GM23338 (cell line): ENCODE measurements at regions not wholly inside any gene's neighbourhood (a gene's known extent, or its start where the extent isn't known, plus 50 kb on each side); places are given as distances from the start of the nearest gene placed in this dataset.

Source experiments
- ATAC-seq: fragments of 200-7000 bp; cut with Tn5 transposase; 3 replicates; pipeline ENCODE4 v1.9.1; 2020
- DNase-seq: peaks from one replicate; pipeline ENCODE4 v3.0.0-alpha.2; 2015; ENCODE audit warnings: low spot score
- H2AFZ ChIP-seq: fragments of 200-600 bp; sonication (generic); 2 replicates; pipeline ENCODE4 v1.8.0; 2016; ENCODE audit warnings: antibody characterized with exemption, mild to moderate bottlenecking, moderate library complexity
- H3F3A ChIP-seq: fragments of 200-600 bp; sonication (generic); replicated peaks from 2 replicates; pipeline ENCODE4 v1.8.0; 2017; ENCODE audit warnings: antibody characterized with exemption, mixed run types, low read depth
- H3K27ac ChIP-seq: fragments of 200-600 bp; sonication (generic); 2 replicates; pipeline ENCODE4 v1.6.1; 2016; ENCODE audit warnings: low read depth
- H3K27me3 ChIP-seq: fragments of 200-600 bp; sonication (generic); 2 replicates; pipeline ENCODE4 v1.8.0; 2016; ENCODE audit warnings: mild to moderate bottlenecking, mixed run types, moderate library complexity; ENCODE audit not compliant: insufficient read depth
- H3K36me3 ChIP-seq: fragments of 200-600 bp; sonication (generic); 2 replicates; pipeline ENCODE4 v1.8.0; 2016; ENCODE audit warnings: mild to moderate bottlenecking; ENCODE audit not compliant: insufficient read depth
- H3K4me1 ChIP-seq: fragments of 200-600 bp; sonication (generic); 2 replicates; pipeline ENCODE4 v1.8.0; 2016; ENCODE audit warnings: mild to moderate bottlenecking, moderate library complexity; ENCODE audit not compliant: insufficient read depth
- H3K4me2 ChIP-seq: fragments of 200-600 bp; sonication (generic); 2 replicates; pipeline ENCODE4 v1.7.1; 2017; ENCODE audit warnings: mixed run types
- H3K4me3 ChIP-seq: fragments of 200-600 bp; sonication (generic); 2 replicates; pipeline ENCODE4 v1.6.1; 2016; ENCODE audit warnings: mixed run types
- H3K79me2 ChIP-seq: fragments of 200-600 bp; sonication (generic); replicated peaks from 2 replicates; pipeline ENCODE4 v1.8.0; 2017; ENCODE audit warnings: mild to moderate bottlenecking; ENCODE audit not compliant: insufficient read depth
- H3K9me2 ChIP-seq: fragments of 200-600 bp; sonication (generic); 2 replicates; pipeline ENCODE4 v1.8.0; 2017; ENCODE audit not compliant: insufficient read depth
- H4K20me1 ChIP-seq: fragments of 200-600 bp; sonication (generic); replicated peaks from 2 replicates; pipeline ENCODE4 v1.8.0; 2017; ENCODE audit warnings: mild to moderate bottlenecking; ENCODE audit not compliant: insufficient read depth
- H3K27ac Mint-ChIP-seq: 2 replicates; pipeline ENCODE4 v1.8.0; 2020; ENCODE audit warnings: inconsistent platforms, mild to moderate bottlenecking, moderate library complexity, mixed read lengths
- H3K27me3 Mint-ChIP-seq: 3 replicates; pipeline ENCODE4 v1.8.0; 2022; ENCODE audit warnings: low read depth, mild to moderate bottlenecking, moderate library complexity, mixed read lengths, inconsistent platforms; ENCODE audit not compliant: insufficient read depth, poor library complexity
- H3K36me3 Mint-ChIP-seq: 3 replicates; pipeline ENCODE4 v1.8.0; 2021; ENCODE audit warnings: low read depth, mild to moderate bottlenecking, inconsistent platforms, moderate library complexity, mixed read lengths
- H3K4me1 Mint-ChIP-seq: 3 replicates; pipeline ENCODE4 v1.8.0; 2020; ENCODE audit warnings: mild to moderate bottlenecking, inconsistent platforms, mixed read lengths
- H3K4me3 Mint-ChIP-seq: 3 replicates; pipeline ENCODE4 v1.8.0; 2021; ENCODE audit warnings: moderate library complexity, mild to moderate bottlenecking, inconsistent platforms, mixed read lengths
- H3K9me3 Mint-ChIP-seq: 3 replicates; pipeline ENCODE4 v1.8.0; 2020; ENCODE audit warnings: moderate library complexity, mild to moderate bottlenecking, inconsistent platforms, mixed read lengths
- CREB1 ChIP-seq: fragments of 250-450 bp; sonication (Bioruptor Pico); IDR thresholded peaks from 2 replicates; pipeline ENCODE4 v1.5.0; 2020; ENCODE audit warnings: low read depth, mild to moderate bottlenecking, moderate library complexity
- CTCF ChIP-seq, 2 experiments: fragments of 200-600 bp in 1 of 2; sonication (generic) in 1 of 2; conservative IDR thresholded peaks; 2 replicates each; pipeline versions ENCODE4 v1.5.1 to v1.6.1; 2016 to 2017; ENCODE audit warnings: antibody characterized with exemption in 2 of 2, low read depth in 2 of 2, mild to moderate bottlenecking in 2 of 2, moderate library complexity in 1 of 2
- ETS1 ChIP-seq: IDR thresholded peaks from 2 replicates; pipeline ENCODE4 v1.6.1; 2016; ENCODE audit warnings: antibody characterized with exemption
- EZH2 ChIP-seq: fragments of 200-600 bp; sonication (generic); IDR thresholded peaks from one replicate; pipeline ENCODE4 v1.8.0; 2017; ENCODE audit warnings: antibody characterized with exemption, mild to moderate bottlenecking, low read depth; ENCODE audit not compliant: unreplicated experiment
- EZH2phosphoT487 ChIP-seq: fragments of 200-600 bp; sonication (generic); IDR thresholded peaks from one replicate; pipeline ENCODE4 v1.8.1; 2018; ENCODE audit warnings: antibody characterized with exemption; ENCODE audit not compliant: unreplicated experiment
- JUNB ChIP-seq: IDR thresholded peaks from one replicate; pipeline ENCODE4 v1.6.1; 2016; ENCODE audit warnings: antibody characterized with exemption; ENCODE audit not compliant: unreplicated experiment
- NANOG ChIP-seq: IDR thresholded peaks from 2 replicates; pipeline ENCODE4 v1.6.1; 2016; ENCODE audit warnings: antibody characterized with exemption, borderline replicate concordance
- POLR2AphosphoS5 ChIP-seq: IDR thresholded peaks from 2 replicates; pipeline ENCODE4 v1.6.1; 2016; ENCODE audit warnings: antibody characterized with exemption, low read depth
- REST ChIP-seq: IDR thresholded peaks from one replicate; pipeline ENCODE4 v1.6.1; 2018; ENCODE audit warnings: antibody characterized with exemption; ENCODE audit not compliant: unreplicated experiment
- STAT1 ChIP-seq: IDR thresholded peaks from one replicate; pipeline ENCODE4 v1.6.1; 2016; ENCODE audit warnings: antibody characterized with exemption; ENCODE audit not compliant: unreplicated experiment
- ZNF114 ChIP-seq: fragments of 250-450 bp; sonication (Bioruptor Pico); IDR thresholded peaks from 2 replicates; pipeline ENCODE4 v1.5.0; 2020; ENCODE audit warnings: mild to moderate bottlenecking, moderate library complexity
- ZNF331 ChIP-seq: fragments of 250-450 bp; sonication (Bioruptor Pico); IDR thresholded peaks from 2 replicates; pipeline ENCODE4 v1.5.0; 2020; ENCODE audit warnings: low read depth, mild to moderate bottlenecking, moderate library complexity
- ZNF462 ChIP-seq: fragments of 250-450 bp; sonication (Bioruptor Pico); IDR thresholded peaks from 2 replicates; pipeline ENCODE4 v1.5.0; 2020; ENCODE audit warnings: mild to moderate bottlenecking, moderate library complexity

GRCh38 chr4:166277401-166277800 is 404.4 kb downstream of the TLL1 start:
- no peaks in the 10 kb centered on the region for H3K79me2 ChIP-seq
- H4K20me1 ChIP-seq, result no peaks in the 10 kb centered on the region
- no peak for DNase-seq
- Mint-ChIP-seq H3K27ac (no peak overlapping the region), H3K4me1 (no peaks in the 10 kb centered on the region), H3K36me3 (no peaks in the 10 kb centered on the region), H3K9me3 (no peaks in the 10 kb centered on the region), H3K27me3 (no peaks in the 10 kb centered on the region), H3K4me3 (no peak overlapping the region)
- TF ChIP-seq EZH2phosphoT487, result no peak
- no peak for TF ChIP-seq CREB1 (CRISPR knock-in tag)
- TF ChIP-seq ZNF114, result no peak
- no peak for TF ChIP-seq STAT1
- TF ChIP-seq EZH2, result no peak
- TF ChIP-seq ZNF462 (CRISPR knock-in tag), result no peak
- TF ChIP-seq CTCF (conservative IDR thresholded peaks at IDR 0.05; ENCODE audit: low read depth in 2 of 2), result no peak
- TF ChIP-seq ETS1, result no peak
- no peak for TF ChIP-seq ZNF331 (CRISPR knock-in tag)
- no peak for TF ChIP-seq POLR2AphosphoS5
- TF ChIP-seq REST, result no peak
- TF ChIP-seq NANOG, result no peak
- TF ChIP-seq JUNB, result no peak
- no peak overlapping the region for H2AFZ ChIP-seq
- H3K4me2 ChIP-seq, result no peak overlapping the region
- no peaks in the 10 kb centered on the region for H3F3A ChIP-seq
- no peaks in the 10 kb centered on the region for H3K9me2 ChIP-seq
- no peaks in the 10 kb centered on the region for H3K4me1 ChIP-seq
- H3K27ac ChIP-seq, result no peak overlapping the region
- ATAC-seq, result no peak
- no peak overlapping the region for H3K4me3 ChIP-seq
- H3K27me3 ChIP-seq, result no peaks in the 10 kb centered on the region
- no peaks in the 10 kb centered on the region for H3K36me3 ChIP-seq
